ENCODE measurements at regions not wholly inside any gene's neighbourhood (a gene's known extent, or its start where the extent isn't known, plus 50 kb on each side); places are given as distances from the start of the nearest gene placed in this dataset.

DNA sequence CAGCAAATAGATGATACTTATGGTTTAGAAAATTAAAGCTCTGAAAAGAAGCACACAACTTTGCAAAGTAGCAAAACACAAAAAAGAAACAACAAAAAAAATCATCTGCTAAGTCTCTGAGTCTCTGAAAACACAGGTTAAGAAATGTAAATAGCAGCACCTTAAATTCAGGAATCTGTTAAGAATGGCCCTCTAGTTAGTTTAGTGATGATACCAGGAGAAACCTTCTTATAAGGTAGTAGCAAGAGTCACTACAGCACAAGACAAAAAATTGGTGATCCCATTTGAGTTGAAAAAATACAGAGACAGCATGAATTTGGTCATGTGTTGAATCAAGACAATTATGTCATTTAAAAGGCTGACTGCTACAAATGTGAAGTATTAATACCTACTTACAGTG is 308.2 kb upstream of the ADGRL3 start:
- no peak for TF ChIP-seq CTCF (IDR thresholded peaks at IDR 0.05)
- no peak for TF ChIP-seq POLR2A (IDR thresholded peaks at IDR 0.05)
- TF ChIP-seq POLR2AphosphoS5 (IDR thresholded peaks at IDR 0.05): no peak
